Osteocyte (in vitro differentiated cells): ENCODE measurements at regions not wholly inside any gene's neighbourhood (a gene's known extent, or its start where the extent isn't known, plus 50 kb on each side); places are given as distances from the start of the nearest gene placed in this dataset.
"Not testable (repeated sequence)": the region's sequence is repeated elsewhere in the genome, so short reads cannot be mapped to it uniquely, and the experiment has no call there.

Experiments
- DNase-seq: peaks from one replicate; pipeline ENCODE4 v3.0.0; 2021; ENCODE audit warnings: mixed read lengths; ENCODE audit not compliant: unreplicated experiment; ENCODE audit errors: extremely low spot score
- H3K27ac Mint-ChIP-seq: one replicate; pipeline ENCODE4 v1.8.0; 2021; ENCODE audit warnings: mild to moderate bottlenecking, mixed read lengths; ENCODE audit not compliant: unreplicated experiment
- H3K27me3 Mint-ChIP-seq: one replicate; pipeline ENCODE4 v1.8.0; 2021; ENCODE audit warnings: mixed read lengths; ENCODE audit not compliant: unreplicated experiment
- H3K36me3 Mint-ChIP-seq: one replicate; pipeline ENCODE4 v1.8.0; 2021; ENCODE audit warnings: mixed read lengths; ENCODE audit not compliant: unreplicated experiment
- H3K4me1 Mint-ChIP-seq: one replicate; pipeline ENCODE4 v1.8.0; 2021; ENCODE audit warnings: mixed read lengths; ENCODE audit not compliant: unreplicated experiment
- H3K4me3 Mint-ChIP-seq: one replicate; pipeline ENCODE4 v1.8.0; 2021; ENCODE audit warnings: mild to moderate bottlenecking, moderate library complexity, mixed read lengths; ENCODE audit not compliant: unreplicated experiment
- H3K9me3 Mint-ChIP-seq: one replicate; pipeline ENCODE4 v1.8.0; 2021; ENCODE audit warnings: mixed read lengths; ENCODE audit not compliant: unreplicated experiment
- TF ChIP-seq, protein P1 (sequence below): fragments of 200-600 bp; sonication (generic); IDR thresholded peaks from 2 replicates; pipeline ENCODE4 v1.5.0; 2021; ENCODE audit warnings: antibody characterized with exemption, mild to moderate bottlenecking, moderate library complexity

DNA sequence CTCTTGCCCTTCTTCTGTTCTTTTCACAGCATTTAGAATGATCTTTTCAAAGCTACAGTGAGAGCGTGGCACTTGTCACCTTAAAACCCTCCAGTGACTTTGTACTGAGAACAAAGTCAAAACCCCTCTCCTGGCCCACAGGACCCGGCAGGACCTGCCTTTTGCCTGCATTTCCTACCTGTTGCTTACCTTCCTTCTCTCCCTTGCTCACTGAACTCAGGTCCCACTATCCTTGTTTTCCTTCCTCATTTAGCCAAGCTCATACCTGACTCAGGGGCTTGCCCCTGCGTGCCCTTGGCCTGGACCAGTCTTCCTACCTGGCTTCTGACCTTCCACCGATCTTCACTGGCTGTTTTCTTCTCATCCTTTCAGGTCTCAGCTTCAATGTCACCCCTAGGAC lies 112.3 kb upstream of the PRMT8 start:
- peaks cover 40% of the 10 kb centered on the region for H3K27me3 Mint-ChIP-seq
- no peaks in the 10 kb centered on the region for H3K9me3 Mint-ChIP-seq
- peaks cover 4% of the 10 kb centered on the region for H3K4me1 Mint-ChIP-seq
- no peak overlapping the region for H3K27ac Mint-ChIP-seq
- TF ChIP-seq, protein P1, sequence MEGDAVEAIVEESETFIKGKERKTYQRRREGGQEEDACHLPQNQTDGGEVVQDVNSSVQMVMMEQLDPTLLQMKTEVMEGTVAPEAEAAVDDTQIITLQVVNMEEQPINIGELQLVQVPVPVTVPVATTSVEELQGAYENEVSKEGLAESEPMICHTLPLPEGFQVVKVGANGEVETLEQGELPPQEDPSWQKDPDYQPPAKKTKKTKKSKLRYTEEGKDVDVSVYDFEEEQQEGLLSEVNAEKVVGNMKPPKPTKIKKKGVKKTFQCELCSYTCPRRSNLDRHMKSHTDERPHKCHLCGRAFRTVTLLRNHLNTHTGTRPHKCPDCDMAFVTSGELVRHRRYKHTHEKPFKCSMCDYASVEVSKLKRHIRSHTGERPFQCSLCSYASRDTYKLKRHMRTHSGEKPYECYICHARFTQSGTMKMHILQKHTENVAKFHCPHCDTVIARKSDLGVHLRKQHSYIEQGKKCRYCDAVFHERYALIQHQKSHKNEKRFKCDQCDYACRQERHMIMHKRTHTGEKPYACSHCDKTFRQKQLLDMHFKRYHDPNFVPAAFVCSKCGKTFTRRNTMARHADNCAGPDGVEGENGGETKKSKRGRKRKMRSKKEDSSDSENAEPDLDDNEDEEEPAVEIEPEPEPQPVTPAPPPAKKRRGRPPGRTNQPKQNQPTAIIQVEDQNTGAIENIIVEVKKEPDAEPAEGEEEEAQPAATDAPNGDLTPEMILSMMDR, result no peak
- no peaks in the 10 kb centered on the region for H3K36me3 Mint-ChIP-seq
- no peak overlapping the region for H3K4me3 Mint-ChIP-seq
- DNase-seq, result no peak

DNA sequence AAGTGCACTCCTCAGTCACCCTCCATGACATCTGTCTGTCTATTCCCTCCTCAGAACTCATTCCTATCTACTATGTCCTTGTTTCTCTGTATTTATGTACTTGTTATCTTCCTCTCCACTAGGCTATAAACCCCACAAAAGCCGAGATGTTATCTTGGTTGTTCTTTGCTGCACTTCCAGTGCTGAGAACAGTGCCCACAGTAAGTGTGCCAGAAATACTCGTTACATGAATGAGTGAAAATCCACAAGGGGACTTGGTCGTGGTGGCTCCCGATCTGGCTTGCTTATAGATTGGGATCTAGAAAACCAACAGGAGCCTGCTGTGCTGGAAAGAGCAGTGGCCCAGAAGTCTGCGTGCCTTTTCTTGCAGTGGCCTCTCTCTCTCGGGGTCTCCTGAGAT lies 111.9 kb upstream of the PRMT8 start:
- Mint-ChIP-seq H3K4me3 (no peak overlapping the region), H3K4me1 (peaks cover 4% of the 10 kb centered on the region), H3K27me3 (peaks cover 41% of the 10 kb centered on the region), H3K27ac (no peak overlapping the region), H3K9me3 (no peaks in the 10 kb centered on the region), H3K36me3 (no peaks in the 10 kb centered on the region)
- DNase-seq, result no peak
- TF ChIP-seq, protein P1, result no peak

DNA sequence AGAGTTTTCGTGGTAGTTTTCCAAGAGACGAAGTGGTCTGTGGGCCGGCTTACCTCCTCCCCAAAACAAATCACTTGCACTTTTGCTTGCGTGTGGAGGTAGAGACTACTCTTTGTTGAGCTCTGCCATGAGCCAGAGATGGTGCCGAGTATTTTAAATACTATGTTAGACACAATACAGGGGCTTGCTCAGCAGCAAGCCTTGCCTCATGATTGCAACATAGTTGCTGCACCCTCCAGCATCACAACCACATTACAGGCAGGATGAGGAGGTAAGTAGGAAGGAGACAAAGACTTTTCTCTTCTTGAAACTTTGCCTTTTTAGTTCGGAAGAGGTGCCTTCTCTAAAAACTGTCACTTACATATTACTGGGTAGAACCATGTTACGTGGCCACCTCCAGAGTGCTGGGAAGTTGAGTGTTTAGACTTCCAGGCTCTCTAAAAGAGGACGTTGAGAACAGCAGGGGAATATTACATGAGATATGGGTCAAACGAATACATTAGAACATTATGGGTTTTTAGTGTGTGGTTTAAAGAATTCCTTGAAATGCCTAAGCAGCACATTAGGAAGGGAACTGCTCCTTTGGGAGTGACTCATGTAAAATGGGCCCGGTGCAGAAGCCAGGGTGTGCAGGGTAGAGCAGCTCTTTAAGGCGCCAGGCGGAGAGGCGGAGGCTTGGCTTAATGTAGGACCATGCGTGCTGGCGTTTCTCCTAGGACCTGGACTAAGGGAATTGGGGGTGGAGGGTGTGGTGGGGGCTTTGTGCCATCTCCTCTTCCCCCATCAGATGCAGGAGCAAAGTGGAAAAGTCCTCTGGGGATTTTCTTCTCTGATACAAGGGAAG lies 110.6 kb upstream of the PRMT8 start:
- no peak overlapping the region for H3K4me3 Mint-ChIP-seq
- H3K36me3 Mint-ChIP-seq, result no peaks in the 10 kb centered on the region
- H3K27ac Mint-ChIP-seq, result peak overlapping the region; percentile 23
- DNase-seq, result no peak
- no peaks in the 10 kb centered on the region for H3K9me3 Mint-ChIP-seq
- peaks cover 41% of the 10 kb centered on the region for H3K27me3 Mint-ChIP-seq
- peaks cover 4% of the 10 kb centered on the region for H3K4me1 Mint-ChIP-seq
- TF ChIP-seq, protein P1, result no peak

DNA sequence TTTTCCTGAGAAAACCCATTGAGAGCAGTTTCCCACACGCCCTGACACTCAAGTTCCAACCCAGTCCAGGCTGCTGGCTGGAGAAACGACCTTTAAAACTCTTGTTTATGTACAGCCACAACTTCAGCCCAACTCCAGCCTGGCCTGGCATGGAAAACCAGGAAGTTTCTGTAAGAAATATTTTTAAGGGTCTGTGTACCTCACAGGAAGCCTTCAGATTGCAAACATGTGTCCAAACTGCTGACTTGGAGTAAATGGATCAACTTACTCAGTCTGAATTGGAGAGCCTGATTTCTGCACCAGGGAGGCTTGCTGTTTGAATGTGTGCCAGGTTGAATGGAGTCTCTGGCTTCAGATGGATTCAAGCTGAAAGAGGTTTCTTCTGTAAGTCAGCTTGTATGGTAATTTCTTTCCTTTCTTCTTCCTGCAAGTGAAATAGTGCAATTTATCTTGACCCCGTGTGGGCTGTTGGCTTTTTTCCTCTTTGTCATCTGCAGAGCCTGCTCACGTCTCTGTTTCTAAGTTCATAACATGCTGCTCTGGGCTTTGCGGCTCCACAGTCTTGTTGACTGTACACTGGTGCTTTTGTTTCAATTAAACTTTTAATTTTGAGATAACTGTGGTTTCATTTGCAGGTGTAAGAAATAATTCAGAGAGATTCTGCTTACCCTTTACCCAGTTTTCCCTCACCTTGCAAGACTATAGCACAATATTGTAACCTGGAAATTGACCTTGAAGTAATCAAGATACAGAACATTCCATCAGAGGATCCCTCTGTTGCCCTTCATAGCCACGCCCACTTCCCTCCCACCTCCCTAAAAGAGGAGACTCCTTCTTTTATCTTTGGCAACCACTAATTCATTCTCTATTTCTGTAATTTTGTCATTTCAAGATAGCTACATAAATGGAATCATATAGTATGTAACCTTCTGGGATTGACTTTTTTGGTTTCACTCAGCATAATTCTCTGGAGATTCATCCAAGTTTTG lies 109.7 kb upstream of the PRMT8 start:
- Mint-ChIP-seq H3K27me3 (peaks cover 41% of the 10 kb centered on the region), H3K4me3 (no peak overlapping the region), H3K9me3 (no peaks in the 10 kb centered on the region), H3K36me3 (no peaks in the 10 kb centered on the region), H3K4me1 (peaks cover 4% of the 10 kb centered on the region), H3K27ac (peak overlapping the region; percentile 23)
- TF ChIP-seq, protein P1, result no peak
- DNase-seq, result no peak

DNA sequence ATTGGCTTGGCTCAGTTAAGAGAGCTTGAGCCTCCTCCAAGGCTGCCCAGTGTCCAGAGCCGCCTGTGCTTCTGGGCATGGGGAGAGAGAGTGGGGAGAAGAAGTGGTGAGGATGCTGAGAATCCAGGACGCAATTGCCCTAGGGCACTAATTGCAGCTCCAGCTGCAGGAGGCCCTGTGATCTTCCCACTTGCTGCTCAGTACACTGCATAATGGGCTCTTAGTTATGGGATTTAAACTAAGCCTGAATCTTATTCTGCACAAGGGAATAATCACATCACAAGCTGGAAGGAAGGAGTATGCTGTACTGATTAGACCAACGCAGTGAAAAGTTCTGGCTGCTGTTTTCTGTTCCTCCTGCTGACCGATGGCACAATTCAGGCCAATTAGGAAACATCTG lies 101.0 kb upstream of the PRMT8 start:
- TF ChIP-seq, protein P1, result no peak
- no peaks in the 10 kb centered on the region for H3K9me3 Mint-ChIP-seq
- H3K36me3 Mint-ChIP-seq, result no peaks in the 10 kb centered on the region
- no peak overlapping the region for H3K4me3 Mint-ChIP-seq
- DNase-seq, result no peak
- no peaks in the 10 kb centered on the region for H3K4me1 Mint-ChIP-seq
- H3K27ac Mint-ChIP-seq, result no peak overlapping the region
- H3K27me3 Mint-ChIP-seq, result peaks cover 8% of the 10 kb centered on the region

DNA sequence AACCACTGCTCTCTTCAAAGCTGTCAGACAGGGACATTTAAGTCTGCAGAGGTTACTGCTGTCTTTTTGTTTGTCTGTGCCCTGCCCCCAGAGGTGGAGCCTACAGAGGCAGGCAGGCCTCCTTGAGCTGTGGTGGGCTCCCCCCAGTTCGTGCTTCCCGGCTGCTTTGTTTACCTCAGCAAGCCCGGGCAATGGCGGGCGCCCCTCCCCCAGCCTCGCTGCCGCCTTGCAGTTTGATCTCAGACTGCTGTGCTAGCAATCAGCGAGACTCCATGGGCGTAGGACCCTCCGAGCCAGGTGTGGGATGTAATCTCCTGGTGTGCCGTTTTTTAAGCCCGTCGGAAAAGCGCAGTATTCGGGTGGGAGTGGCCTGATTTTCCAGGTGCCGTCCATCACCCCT lies 93.4 kb upstream of the PRMT8 start:
- DNase-seq, H3K4me3 Mint-ChIP-seq, H3K36me3 Mint-ChIP-seq, H3K9me3 Mint-ChIP-seq, H3K27ac Mint-ChIP-seq, H3K4me1 Mint-ChIP-seq: not testable (repeated sequence)
- peaks cover 14% of the 10 kb centered on the region for H3K27me3 Mint-ChIP-seq
